ENCODE measurements at regions not wholly inside any gene's neighbourhood (a gene's known extent, or its start where the extent isn't known, plus 50 kb on each side); places are given as distances from the start of the nearest gene placed in this dataset.
"Not testable (repeated sequence)": the region's sequence is repeated elsewhere in the genome, so short reads cannot be mapped to it uniquely, and the experiment has no call there.

DNA sequence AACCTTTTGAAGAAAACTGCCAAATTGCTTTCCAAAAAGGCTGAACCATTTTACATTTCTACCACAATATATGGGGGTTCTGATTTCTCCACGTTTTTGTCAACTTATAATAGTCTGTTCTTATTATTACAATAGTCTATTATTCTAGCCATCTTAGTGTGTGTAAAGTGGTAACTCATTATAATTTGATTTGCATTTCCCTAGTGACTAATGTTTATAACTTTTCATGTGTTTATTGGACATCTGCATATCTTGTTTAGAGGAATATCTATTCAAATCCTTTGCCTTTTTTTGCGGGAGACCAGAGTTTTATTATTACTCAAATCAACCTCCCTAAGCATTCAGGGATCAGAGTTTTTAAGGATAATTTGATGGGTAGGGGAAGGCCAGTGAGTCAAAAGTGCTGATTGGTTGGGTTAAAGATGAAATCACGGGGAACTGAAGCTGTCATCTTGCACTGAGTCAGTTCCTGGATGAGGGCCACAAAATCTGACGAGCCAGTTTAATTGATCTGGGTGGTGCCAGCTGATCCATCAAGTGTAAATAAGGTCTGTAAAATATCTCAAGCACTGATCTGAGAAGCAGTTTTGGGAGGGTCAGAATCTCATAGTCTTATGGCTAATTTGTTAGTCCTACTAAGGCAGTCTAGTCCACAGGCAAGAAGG lies 303.4 kb upstream of the NCKAP5 start:
- no peak for DNase-seq (ENCODE audit: extremely low read depth in 1 of 2, low read depth in 1 of 2)

DNA sequence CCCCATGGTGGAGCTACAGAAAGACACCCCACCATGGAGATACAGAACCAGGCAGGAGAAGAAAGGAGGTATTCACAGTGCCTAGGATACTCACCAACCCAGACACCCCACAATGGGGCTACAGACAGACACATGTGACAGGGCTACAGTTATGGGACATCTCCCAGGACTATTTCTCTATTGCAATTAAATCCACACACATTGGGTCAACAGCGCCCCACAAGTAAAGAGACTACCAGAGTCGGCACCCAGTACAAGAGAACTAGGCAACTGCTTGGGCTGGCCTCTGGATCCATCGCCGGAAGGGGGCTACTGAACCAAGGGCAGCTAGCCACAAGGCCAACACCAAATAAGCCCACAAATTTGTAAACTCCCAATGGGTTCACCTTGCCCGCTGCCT lies 310.1 kb upstream of the NCKAP5 start:
- no peak for DNase-seq (ENCODE audit: extremely low read depth in 1 of 2, low read depth in 1 of 2)

DNA sequence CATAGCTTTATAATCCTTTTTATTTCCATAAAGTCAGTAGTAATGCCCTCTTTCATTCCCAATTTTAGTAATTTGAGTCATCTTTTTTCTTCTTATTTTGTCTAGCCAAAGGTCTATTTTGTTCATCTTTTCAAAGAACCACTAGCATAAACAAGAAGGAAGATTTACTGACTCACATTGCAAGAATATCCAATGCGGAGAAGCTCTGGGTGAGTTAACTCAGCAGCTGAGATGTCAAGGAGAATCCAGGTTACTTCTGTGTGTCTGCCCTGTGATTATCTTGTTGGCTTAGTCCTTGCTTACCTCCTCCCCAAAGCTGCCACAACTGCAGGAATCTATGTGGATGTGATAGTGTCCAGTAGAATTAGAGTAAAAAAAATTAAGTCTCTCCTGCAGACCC lies 311.4 kb upstream of the NCKAP5 start:
- no peak for DNase-seq (ENCODE audit: extremely low read depth in 1 of 2, low read depth in 1 of 2)

DNA sequence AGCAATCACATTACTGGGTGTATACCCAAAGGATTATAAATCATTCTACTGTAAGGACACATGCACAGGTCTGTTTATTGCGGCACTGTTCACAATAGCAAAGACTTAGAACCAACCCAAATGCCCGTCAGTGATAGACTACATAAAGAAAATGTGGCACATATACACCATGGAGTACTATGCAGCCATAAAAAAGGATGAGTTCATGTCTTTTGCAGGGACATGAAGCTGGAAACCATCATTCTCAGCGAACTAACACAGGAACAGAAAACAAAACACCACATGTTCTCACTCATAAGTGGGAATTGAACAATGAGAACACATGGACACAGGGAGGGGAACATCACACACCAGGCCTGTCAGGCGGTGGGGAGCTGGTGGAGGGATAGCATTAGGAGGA lies 313.9 kb upstream of the NCKAP5 start:
- DNase-seq (ENCODE audit: extremely low read depth in 1 of 2, low read depth in 1 of 2), result not testable (repeated sequence)

DNA sequence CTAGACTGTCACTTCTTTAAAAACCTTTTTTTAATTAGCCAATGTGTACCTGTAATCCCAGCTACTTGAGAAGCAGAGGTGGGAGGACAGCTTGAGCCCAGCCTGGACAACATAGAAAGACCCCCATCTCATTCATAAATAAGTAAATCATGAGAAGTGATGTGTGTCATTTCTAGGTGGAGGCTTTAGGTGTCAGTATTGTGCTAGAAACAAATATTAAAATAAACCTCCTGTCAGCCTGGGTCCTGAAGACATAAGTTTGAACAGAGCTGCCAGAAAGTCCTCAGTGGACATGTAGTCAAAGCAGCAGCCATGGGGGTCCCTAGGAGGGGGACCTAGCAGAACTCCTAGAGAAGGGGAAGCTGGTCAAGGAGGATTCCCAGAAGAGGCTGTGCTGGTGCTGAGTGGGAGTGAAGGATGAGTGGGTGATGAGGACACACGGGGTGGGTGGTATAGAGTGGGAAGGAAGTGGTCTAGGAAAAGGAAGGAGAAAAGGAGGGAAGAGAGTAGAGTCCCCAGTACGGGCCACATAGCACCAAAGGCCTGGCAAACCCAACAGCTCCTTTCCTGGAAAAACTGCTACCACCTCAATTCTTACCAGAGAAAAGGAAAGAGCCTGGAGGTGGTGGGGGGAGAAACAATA lies 316.6 kb upstream of the NCKAP5 start:
- no peak for DNase-seq (ENCODE audit: extremely low read depth in 1 of 2, low read depth in 1 of 2)

DNA sequence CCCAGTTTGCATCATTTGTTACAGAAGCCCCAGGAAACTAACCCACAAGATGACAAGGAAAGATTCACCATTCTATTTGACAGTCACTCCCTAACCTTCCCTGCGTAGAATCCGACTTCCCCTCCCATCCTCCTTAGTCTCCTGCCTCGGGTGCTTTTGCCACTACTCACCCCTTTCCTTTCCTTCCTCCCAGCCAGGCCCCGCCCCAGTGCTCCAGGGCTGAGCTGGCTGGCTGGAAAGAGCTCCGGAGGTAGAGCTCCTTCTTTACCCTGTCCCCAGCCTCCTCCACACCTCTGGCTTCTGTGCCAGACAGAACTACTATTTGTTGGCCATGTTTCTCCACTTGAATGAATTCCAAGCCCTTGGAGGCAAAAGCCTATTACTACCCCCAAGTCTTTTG lies 317.6 kb upstream of the NCKAP5 start:
- DNase-seq (ENCODE audit: extremely low read depth in 1 of 2, low read depth in 1 of 2), result no peak

DNA sequence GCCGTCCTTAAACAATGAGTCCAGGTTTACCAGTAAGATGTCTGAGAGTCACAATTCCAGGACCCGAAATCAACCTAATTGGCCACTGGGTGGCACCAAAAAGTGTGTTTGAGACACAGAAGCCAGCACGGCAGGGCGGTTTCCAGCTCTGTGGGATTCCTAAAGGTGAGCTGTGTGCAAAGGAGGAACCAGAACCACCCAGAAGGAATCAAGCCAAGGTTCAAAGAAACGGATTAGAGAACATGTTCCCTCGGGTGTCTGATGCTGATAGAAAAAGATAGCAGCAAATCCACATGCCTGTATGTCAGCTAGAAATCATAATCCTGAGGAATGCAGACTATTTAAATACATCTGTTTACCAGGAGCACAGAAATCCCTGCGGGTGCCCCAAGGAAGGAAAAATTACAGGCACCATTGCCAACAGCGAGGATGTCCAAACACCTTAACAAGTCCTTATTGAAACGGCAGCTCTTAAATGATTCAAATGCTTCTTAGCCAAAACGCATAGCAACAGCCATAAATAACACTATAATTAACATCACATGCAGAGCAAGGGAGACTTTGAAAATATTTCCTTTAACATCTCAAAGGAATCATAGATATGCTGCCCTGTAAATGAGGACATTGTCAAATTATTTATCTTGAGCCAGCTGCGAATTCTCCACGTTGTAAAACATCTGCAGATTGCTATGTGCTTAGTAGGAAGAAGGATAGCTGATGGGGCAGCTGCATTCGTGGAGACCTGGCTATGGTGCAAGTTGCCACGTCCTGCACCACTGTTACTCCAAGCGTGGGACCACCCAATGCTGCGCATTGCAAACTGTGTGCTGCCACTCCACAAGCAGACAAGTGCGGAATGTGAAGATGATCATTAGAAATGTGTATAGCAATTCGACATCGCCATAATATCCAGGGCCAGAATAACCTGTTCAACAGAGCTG lies 318.7 kb upstream of the NCKAP5 start:
- DNase-seq (ENCODE audit: extremely low read depth in 1 of 2, low read depth in 1 of 2), result peak in 1 of 2 donors; percentile 17

DNA sequence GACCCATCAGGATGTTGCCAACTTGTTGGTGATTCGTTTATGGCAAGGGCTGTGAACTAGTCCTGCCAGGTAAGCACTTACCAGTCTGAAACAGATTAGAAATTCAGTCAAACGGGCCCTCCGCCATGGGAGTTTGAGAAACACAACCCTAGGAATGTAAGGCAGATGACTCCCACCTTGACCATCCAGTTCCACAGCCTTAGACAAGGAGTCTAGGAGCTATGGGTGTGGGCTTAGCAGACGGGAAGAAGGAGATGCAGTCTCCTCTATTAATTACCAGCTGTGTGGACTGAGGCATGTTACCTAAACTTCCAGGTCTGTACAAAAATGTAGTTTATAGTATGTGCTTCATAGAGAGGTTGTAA lies 319.4 kb upstream of the NCKAP5 start:
- DNase-seq (ENCODE audit: extremely low read depth in 1 of 2, low read depth in 1 of 2), result no peak

DNA sequence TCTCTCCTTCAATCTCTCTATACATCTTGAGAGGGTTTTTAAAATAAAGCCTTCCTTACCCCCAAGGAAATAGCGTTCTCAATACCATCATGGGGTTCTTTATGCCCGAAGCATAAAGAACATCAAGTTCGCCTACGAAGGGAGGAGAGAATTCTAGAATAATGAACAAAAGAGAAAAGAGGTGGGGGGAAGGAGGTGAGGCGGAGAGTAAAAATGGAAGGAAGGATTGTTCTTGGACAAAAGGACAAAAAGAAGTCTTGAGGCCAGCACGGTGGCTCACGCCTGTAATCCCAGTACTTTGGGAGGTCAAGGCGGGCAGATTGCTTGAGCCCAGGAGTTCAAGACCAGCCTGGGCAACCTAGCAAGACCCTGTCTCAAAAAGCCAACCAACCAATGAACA lies 319.8 kb upstream of the NCKAP5 start:
- no peak for DNase-seq (ENCODE audit: extremely low read depth in 1 of 2, low read depth in 1 of 2)

DNA sequence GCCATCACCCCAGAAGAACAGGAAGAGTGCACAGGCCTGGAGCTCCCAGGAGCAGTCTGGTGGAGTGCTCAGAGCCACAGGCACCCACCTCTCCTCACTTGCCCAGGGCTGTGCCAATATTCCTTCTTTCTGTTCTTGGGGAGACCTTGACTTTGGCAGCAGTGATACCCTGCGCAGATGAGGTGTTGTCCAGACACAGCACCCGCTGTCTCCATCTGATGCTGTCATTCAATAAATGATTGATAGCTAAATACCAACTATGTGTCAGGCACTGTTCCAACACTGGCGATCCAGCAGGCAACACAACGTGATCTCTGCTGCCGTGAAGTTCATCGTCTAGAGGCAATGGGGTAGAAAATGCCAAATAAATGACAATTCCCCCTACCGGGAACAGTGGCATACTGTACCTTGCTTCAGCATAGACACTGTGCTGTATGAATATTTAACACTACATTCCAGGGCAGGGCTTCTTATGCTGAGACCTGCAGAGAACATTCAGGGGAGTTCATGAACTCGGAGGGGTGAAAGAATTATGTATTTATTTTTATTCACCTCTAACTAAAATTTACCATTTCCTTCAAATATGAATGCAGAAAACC lies 320.5 kb upstream of the NCKAP5 start:
- DNase-seq (ENCODE audit: extremely low read depth in 1 of 2, low read depth in 1 of 2), result no peak

DNA sequence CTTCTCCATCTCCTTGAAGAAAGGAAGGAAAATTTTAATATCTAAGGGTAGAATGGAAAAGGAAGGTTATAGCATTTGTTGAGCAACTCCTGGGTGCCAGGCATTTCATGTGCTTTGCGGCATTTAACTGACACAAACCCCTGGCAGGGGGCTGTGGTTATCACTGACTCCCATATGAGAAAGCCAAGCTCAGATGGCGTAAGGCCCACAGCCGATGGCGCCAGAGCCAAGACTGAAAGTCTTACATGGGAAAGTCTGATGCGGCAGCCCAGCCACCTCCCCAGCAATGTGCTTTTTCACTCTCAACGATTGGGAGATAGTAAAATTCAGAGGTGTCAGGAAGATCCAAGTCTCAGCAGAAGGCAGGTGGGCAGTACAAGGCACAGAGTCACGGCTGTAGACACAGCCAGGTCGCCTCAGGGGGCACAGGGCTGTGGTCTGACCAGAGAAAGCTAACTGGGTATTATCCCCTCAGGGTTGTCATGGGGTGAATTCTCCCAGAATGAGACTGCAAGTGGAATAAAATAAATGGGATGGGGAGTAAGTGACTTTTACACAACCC lies 324.2 kb upstream of the NCKAP5 start:
- DNase-seq (ENCODE audit: extremely low read depth in 1 of 2, low read depth in 1 of 2), result no peak

DNA sequence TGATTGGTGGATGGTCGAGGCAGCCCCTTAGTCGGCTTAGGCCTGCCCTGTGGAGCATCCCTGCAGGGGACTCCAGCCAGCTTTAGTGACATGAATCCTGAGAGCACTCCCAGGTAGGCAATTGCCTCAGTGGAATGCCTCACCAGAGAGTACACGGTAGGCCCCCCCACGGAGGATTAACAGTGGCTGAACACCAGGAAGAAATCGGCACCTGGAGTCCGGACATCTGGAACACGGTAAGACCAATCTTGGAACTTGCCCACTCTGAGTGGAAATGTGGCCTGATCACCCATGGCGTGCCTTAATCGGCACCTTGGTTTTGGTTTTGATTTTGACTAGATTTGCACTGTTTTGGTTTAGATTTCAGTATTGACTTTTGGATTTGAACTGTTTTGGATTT lies 326.2 kb upstream of the NCKAP5 start:
- DNase-seq (ENCODE audit: extremely low read depth in 1 of 2, low read depth in 1 of 2), result no peak

DNA sequence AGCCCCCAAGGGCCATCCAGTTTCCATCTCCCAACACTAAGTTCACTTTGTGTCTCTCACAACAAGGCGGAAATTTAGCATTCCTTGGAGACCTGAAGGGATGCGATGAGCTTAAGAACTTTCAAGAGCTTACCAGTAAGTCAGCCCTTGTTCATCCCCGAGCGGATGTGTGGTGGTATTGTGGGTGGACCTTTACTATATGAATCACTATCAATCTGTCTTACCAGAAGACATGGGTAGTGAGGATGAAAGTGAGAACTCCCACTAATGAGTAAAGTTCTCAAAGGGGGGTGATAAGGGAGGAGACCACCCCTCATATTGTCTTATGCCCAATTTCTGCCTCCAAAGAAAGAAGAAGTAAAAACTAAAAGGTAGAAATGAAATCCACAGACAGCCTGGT lies 329.6 kb upstream of the NCKAP5 start:
- DNase-seq (ENCODE audit: extremely low read depth in 1 of 2, low read depth in 1 of 2), result not testable (repeated sequence)

DNA sequence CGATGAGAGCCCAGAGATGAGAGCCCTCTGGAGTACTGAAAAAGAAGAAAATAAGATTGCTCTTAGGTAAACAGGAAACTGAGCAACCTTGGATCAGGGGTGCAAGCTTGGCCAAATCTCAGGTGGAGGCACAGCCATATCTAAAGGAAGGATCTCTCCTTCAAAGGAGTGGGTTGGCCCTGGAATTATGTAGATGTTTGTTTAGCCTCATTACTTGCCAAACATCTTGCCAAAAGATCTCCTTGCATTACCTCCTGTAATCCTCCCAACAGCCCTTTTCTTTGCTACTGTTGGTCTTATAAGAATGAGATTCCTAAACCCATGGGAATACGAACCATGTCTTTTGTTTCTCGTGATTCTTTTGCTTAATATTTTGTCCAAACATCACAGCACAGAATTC lies 332.6 kb upstream of the NCKAP5 start:
- DNase-seq (ENCODE audit: extremely low read depth in 1 of 2, low read depth in 1 of 2), result no peak

DNA sequence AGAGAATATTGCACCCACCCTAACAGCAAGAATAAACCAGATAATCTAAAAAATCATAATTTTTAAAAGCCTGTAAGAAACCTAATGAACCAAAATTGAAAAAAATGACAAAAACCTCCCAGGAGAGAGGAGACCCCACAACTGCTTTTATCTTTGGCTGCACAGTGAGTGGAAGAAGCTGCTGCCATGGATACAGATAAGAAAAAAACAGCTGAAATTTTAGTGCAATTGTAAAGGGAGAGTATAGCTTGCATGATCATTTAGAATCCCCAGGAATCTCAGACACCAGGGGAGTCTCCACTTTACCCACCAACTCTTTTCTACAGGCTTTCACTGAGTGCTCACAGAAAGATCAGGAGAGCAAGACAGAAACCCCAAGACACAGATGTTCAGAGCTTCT lies 338.1 kb upstream of the NCKAP5 start:
- DNase-seq (ENCODE audit: extremely low read depth in 1 of 2, low read depth in 1 of 2), result no peak

DNA sequence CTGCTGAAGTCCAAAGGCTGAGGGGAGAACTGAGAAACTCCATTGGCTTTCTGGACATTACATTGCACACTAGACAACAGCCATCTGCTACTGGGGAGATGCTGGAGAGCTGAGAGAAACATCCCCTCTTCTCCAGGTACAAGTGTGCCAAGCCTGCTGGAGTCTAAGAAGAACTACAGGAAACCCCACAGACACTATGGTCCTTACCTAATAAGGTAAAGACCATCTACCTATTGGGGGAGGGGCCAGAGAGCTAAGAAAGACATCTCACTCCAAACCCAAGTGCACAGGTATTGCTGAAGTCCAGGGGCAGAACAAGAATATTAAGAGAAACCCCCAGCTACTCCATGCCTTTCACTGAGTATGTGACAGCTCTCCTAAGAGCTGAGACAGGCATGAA lies 338.7 kb upstream of the NCKAP5 start:
- no peak for DNase-seq (ENCODE audit: extremely low read depth in 1 of 2, low read depth in 1 of 2)

DNA sequence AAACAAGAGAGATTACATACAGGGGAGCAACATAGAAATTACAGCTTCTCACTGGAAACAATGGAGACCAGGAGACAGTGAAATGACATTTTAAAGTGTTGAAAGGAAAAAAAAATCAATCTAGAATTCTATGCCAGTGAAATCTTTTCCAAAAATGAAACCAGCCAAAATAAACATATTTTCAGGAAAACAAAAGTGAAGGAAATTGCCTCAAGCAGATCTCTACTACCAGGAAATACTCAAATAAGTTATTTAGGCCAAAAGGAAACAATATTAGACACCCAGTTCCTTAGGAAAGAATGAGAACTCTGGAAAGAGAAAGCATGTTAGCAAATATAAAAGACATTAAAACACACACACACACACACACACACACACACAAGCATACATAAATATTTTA lies 339.9 kb upstream of the NCKAP5 start:
- DNase-seq (ENCODE audit: extremely low read depth in 1 of 2, low read depth in 1 of 2), result no peak

DNA sequence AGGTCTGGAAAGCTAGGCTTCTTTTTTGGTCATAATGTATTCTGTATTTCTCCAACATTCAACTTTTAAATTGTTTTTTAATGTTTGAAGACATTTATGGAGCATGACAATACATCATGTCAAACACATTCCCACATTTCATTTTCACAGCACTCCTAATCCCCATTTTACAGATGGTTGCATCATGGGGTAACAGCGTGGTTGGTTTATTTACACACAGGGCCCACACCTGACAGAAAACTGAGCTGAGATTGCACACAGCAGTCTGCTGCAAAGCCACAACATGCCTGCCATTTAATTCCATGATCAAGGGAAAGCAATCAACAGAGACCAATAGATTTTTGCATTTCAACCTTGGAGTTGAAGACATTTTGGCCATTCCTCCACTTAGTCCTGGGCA lies 335.7 kb upstream of the MGAT5 start:
- no peak for DNase-seq (ENCODE audit: extremely low read depth in 1 of 2, low read depth in 1 of 2)

DNA sequence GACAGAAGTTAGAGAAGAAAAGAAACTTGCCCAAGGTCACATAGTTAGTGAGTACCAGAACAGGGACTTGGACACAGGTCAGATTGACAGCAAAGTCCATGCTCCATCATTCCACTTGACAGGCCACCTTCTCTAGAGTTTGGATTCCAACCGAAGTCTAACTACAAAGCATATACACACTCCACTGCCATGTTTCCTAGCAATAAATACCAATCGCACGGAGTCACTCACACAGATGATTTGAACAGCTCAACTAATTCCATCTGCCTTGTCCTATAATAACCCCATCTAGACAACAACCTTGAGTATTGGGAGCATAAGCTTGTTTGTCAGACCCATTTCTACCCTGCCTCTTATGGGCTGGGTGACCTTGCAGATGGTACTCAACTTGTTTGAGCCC lies 334.6 kb upstream of the MGAT5 start:
- no peak for DNase-seq (ENCODE audit: extremely low read depth in 1 of 2, low read depth in 1 of 2)

DNA sequence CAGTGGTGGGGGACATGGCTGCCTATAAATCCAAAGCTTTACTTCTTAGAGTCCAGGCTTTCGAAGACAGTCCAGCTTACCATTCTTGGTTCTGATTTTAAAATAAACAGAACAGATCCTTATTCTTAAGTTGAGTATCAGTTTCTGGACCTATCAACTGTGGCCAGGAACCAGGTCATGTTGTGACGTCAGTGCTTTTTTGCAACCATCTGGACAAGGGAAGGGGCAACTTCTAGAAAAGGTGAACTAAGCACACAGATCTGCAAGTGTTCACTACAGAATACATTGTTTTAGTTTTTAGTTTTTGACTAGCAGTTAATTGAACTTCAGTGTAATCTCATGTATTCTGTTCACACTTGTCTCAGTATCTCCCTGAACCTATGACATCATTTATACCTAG lies 326.0 kb upstream of the MGAT5 start:
- no peak for DNase-seq (ENCODE audit: extremely low read depth in 1 of 2, low read depth in 1 of 2)

DNA sequence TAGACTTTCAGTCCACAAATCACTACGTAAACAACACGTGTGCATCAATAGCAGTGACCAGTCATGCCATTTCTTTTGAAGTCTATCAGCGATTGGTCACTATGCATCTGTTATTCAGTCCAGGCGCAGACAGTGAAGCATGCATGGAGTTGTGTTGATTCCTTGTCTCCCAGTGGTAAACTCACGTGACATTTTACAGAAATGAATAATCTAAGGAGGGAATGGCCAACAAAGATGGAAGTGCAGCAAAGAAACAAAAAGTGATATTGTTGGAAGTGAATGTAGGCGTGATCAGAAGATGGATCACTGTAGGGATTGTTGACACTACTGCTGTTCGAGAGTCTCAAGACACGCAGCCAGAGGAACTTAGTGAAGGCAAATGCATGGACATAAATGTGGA lies 317.8 kb upstream of the MGAT5 start:
- no peak for DNase-seq (ENCODE audit: extremely low read depth in 1 of 2, low read depth in 1 of 2)
